GM19043 (cell line): ENCODE measurements at regions not wholly inside any gene's neighbourhood (a gene's known extent, or its start where the extent isn't known, plus 50 kb on each side); places are given as distances from the start of the nearest gene placed in this dataset.

Experiments
- ATAC-seq: cut with Tn5 transposase; IDR thresholded peaks from one replicate; pipeline ENCODE4 v1.9.1; 2021; ENCODE audit warnings: low read depth; ENCODE audit not compliant: unreplicated experiment

- no peak for ATAC-seq
Observed at GRCh38 chr3:107249132-107249531, 128.1 kb upstream of the CCDC54 start.

- ATAC-seq, result no peak
Observed at GRCh38 chr3:107250221-107250620, 127.0 kb upstream of the CCDC54 start.

GRCh38 chr3:107251819-107252218 is 125.4 kb upstream of the CCDC54 start:
- no peak for ATAC-seq

GRCh38 chr3:107256963-107257362 is 120.3 kb upstream of the CCDC54 start:
- ATAC-seq, result no peak

- ATAC-seq, result no peak
Observed at GRCh38 chr3:107258300-107258699, 118.9 kb upstream of the CCDC54 start.

- no peak for ATAC-seq
Observed at GRCh38 chr3:107260207-107260606, 117.0 kb upstream of the CCDC54 start.

- ATAC-seq, result no peak
Observed at GRCh38 chr3:107263269-107264021, 113.8 kb upstream of the CCDC54 start.

GRCh38 chr3:107264888-107265287 is 112.4 kb upstream of the CCDC54 start:
- ATAC-seq, result no peak

- ATAC-seq, result no peak
Observed at GRCh38 chr3:107265526-107265925, 111.7 kb upstream of the CCDC54 start.

- ATAC-seq, result no peak
Observed at GRCh38 chr3:107268469-107268868, 108.8 kb upstream of the CCDC54 start.

GRCh38 chr3:107269136-107269535 is 108.1 kb upstream of the CCDC54 start:
- ATAC-seq, result no peak

GRCh38 chr3:107271787-107272387 is 105.4 kb upstream of the CCDC54 start:
- no peak for ATAC-seq

- ATAC-seq, result no peak
Observed at GRCh38 chr3:107272471-107272870, 104.8 kb upstream of the CCDC54 start.

GRCh38 chr3:107272885-107273284 is 104.4 kb upstream of the CCDC54 start:
- ATAC-seq, result no peak

GRCh38 chr3:107273771-107274170 is 103.5 kb upstream of the CCDC54 start:
- ATAC-seq, result no peak

GRCh38 chr3:107275511-107275910 is 101.7 kb upstream of the CCDC54 start:
- ATAC-seq, result no peak

- no peak for ATAC-seq
Observed at GRCh38 chr3:107283948-107284347, 93.3 kb upstream of the CCDC54 start.

GRCh38 chr3:107284612-107285011 is 92.6 kb upstream of the CCDC54 start:
- ATAC-seq, result no peak

GRCh38 chr3:107285197-107285596 is 92.0 kb upstream of the CCDC54 start:
- no peak for ATAC-seq

GRCh38 chr3:107289354-107289753 is 87.9 kb upstream of the CCDC54 start:
- ATAC-seq, result no peak

GRCh38 chr3:107294117-107294516 is 83.1 kb upstream of the CCDC54 start:
- no peak for ATAC-seq

GRCh38 chr3:107297597-107297996 is 79.6 kb upstream of the CCDC54 start:
- no peak for ATAC-seq
